ENCODE measurements at regions not wholly inside any gene's neighbourhood (a gene's known extent, or its start where the extent isn't known, plus 50 kb on each side); places are given as distances from the start of the nearest gene placed in this dataset.
"Not testable (repeated sequence)": the region's sequence is repeated elsewhere in the genome, so short reads cannot be mapped to it uniquely, and the experiment has no call there.

DNA sequence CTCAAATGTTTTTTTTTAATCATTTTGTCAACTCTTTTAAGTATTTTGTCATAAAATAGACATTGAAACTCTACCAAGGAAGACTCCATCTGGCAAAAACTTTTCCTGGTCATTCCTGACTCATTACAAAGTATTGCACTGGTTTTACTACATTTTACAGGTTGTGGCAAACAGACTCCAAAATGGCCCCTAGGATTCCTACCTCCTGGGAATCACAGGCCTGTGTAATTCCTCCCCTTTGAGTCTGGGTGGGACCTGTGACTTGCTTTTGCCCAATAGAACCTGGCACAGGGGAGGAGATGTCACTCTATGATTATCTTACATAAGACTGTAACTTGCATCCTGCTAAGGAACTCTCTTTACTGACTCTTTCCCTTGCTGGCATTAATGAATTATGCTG lies 123.6 kb upstream of the KCNJ6 start:
- no peak for FAIRE-seq
- no peak for DNase-seq (ENCODE audit: low spot score)

DNA sequence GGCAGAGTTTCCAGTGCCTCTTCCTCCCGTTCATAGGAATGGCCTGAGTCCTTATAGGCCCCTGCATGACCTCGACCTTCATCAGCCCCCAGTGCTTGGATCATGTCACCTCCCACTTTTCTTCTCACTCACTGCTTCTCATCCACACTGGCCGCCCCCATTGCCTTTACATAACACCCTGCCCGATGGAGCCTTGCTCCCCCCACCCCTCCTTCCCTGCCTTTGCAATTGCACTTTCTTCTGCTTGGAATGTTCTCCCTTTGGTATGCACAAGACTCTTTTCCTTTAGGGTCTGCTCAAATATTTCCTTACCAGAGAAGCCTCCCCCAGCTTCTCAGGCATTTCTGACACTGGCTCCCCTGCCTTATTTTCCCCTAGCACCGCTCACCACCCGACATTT lies 125.2 kb upstream of the KCNJ6 start:
- FAIRE-seq (no peak), DNase-seq (ENCODE audit: low spot score) (no peak)

DNA sequence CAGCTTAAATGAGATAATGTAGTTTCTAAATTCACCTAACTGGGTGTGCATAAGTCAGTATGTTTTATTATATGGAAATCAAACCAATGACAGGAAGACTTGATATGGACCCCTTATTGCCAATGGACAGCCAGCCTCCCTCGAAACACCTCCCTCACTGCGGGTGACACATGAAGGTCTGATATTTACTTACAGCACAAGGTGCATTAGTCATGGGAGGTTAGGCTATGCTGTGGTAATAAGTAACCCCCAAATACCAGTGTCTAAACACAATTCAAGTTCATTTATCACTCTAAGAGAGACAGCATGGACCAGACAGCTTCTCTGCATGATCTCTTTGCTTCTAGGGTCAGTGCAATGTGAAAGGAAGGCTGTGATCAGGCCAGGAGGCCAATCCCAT lies 126.0 kb upstream of the KCNJ6 start:
- DNase-seq (ENCODE audit: low spot score) (no peak), FAIRE-seq (no peak)

DNA sequence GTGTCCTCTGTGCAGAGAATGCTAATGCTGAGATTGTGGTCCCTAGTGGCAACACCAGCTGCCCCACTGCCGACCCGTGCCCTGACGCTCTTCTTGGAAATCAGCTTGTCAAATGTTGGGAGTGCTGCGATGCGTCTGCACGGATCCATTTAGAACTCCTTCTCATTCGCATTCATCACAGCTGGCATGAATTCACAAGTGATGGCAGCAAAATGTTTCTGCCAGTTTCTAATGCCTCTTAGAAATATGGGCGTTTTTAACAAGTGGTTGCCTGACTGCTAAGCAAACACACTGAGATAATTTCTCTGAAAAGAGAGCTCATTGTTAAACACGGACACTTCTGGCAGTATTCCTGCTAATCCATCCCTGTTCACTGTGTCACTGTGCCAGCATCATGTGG lies 131.9 kb upstream of the KCNJ6 start:
- no peak for DNase-seq (ENCODE audit: low spot score)
- FAIRE-seq, result no peak

DNA sequence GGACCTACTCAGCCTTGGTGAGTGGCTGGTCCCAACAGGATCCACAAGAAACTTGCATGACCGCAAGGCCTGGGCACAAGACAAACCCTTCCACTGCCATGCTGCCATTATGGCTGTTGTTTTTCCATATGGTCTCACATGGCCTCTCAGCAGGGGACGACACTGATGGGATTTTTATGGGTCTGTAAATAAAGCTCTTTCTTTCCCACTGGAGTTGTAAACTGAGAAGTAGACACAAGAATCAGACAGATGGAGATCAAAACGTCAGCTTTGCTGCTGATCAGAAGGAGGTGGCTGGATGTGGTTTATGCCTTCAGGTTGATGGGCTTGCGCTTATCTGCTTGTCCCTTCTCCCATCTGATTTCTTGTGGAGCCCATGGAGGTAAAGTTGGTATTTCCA lies 138.1 kb upstream of the KCNJ6 start:
- no peak for DNase-seq (ENCODE audit: low spot score)
- no peak for FAIRE-seq

DNA sequence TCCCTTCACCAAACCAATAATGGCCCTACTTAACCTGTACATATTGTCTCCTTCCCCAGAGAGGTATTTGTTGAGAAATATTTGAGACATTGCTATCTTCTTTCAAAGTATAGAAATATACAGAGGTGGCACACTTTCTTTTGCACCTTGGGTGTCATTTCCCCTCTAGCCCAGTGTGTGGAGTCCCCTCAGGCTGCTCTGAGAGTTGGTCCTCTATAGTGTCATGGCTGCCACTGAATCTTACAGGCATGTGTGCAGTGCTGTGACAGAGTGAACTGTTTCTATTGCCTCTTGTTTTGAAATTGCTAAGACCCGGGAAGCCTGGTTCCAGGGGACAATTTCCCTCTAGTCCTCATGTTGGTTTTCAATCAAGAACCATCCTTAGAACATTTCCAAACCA lies 140.2 kb upstream of the KCNJ6 start:
- FAIRE-seq, result no peak
- DNase-seq (ENCODE audit: low spot score), result no peak

DNA sequence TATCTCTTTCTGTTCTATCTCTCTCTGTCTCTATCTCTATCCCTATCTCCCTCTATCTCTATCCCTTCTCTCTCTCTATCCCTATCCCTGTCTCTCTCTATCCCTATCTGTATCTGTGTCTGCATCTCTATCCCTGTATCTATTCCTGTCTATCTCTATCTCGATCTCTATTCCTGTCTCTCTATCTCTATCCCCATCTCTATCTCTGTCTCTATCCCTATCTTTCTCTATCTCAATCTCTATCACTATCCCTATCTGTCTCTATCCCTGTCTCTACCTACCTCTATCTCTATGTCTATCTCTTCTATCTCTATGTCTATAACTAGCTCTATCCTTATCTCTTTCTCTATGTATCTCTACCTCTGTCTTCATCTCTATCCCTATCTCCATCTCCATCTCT lies 141.4 kb upstream of the KCNJ6 start:
- no peak for FAIRE-seq

DNA sequence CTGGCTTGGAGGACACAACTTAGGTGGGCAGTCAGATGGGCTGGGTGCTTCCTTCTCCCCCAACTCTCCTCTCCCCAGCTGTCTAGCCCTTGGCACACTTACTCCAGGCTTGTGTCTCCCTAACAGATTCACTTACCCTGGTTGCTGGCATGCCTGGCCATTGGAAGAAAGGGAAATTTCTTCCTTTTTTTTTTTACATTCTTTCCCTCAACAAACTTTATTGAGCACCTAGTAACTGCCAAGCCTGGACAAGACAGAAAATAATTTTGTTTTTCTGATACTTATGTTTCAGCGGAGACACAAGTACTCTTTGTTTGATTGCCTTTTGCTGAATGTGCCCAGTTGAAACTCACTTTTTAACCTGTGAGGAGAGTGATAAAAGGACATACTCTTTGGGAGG lies 144.3 kb upstream of the KCNJ6 start:
- FAIRE-seq, result no peak
- DNase-seq (ENCODE audit: low spot score), result no peak

More for the DNA sequence above, 141.4 kb upstream of the KCNJ6 start:
- DNase-seq (ENCODE audit: low spot score), result no peak

DNA sequence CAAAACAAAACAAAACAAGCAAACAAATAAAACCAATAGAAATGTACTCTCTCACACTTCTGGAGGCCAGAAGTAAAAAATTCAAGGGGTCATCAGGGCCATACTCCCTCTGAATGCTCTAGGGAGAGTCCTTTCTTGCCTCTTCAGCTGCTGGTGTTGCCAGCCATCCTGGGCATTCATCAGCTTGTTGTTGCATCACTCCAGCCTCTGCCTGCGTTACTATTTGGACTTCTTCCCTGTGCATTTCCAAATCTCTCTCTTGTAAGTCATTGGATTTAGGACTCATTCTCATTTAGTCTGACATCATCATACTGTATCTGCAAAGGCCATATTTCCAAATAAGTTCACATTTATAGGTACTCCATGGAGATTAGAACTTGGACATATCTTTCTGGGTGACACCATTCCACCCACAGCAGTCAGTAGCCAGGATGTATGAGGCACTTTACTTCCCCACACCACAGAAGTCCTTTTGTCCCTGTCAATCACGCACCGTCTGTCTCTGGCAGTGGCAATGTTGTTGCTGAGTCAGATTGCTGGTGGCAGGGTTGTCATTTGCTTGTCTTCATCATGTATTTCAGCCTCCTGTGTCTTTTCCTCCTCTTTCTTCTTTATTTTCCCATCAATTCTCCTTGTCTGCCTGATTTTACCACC lies 151.0 kb upstream of the KCNJ6 start:
- DNase-seq (ENCODE audit: low spot score) (no peak), FAIRE-seq (no peak)

DNA sequence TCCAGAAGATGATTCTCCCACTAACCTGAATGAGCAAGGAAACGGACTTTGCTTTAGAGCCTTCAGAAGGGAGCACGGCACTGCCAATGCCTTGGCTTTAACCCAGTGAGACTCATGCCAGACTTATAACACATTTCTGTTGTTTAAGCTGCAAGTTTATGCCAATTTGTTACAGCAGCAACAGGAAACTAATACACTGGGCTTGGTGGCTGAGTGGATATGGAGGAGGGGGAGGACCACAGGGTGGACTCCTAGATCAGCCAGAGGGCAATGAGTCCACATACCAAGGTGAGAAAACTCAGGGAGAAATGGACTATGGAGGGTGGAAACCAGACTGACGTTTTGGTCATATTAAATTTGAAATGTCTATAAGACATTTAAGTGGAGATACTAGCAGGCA lies 156.2 kb upstream of the KCNJ6 start:
- DNase-seq (ENCODE audit: low spot score), result no peak
- FAIRE-seq, result no peak

DNA sequence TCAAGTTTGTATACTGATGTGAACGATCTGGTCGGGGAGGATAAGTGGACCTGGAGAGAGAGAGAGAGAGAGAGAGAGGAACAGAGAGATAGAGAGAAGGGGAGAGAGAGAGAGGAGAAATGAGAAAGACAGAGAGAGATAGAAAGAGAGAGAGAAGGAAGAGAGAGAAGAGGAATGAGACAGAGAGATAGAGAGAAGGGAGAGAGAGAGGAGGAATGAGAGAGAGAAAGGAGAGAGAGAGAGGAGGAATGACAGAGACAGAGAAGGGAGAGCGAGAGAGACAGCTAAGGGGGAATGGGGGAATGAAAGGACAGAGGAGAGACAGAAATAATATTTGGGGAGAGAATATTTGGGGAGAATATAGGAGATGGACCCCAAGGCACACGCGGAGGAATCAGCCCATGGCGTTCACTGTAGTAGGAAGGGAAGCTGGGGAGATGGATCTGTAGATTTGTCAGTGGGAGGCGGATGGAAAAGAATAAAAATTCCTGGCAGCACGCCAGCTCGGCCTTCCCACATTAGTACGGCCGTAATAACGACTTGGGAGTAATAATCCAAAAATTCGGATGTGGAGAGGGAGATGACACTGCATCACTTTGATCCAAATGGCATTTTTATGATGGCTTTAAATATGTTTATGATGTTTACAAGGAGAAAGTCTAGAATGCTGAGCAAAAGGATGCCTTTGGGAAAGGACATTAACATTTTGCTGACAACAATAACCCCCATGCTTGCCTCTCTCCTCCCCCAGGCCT lies 159.8 kb upstream of the KCNJ6 start:
- no peak for FAIRE-seq
- DNase-seq (ENCODE audit: low spot score), result no peak

DNA sequence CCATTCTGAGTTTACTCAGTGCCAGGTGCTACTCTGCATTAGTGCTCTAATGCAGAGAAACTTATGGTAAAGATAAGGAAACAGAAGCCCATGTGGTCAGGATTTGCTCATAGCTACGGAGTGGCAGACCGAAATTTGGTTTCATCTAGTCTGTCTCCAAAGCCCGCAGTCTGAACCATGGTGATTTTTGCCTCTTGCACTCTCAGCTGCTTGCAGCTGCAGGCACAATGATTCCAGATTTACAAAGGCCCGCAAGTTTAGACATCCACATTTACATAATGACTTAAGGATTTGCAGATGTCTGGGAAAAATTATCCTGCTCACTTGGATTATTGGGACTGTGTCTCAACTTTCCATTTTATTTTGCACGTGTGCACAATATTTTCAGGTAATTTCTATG lies 161.3 kb upstream of the KCNJ6 start:
- DNase-seq (ENCODE audit: low spot score) (no peak), FAIRE-seq (no peak)

DNA sequence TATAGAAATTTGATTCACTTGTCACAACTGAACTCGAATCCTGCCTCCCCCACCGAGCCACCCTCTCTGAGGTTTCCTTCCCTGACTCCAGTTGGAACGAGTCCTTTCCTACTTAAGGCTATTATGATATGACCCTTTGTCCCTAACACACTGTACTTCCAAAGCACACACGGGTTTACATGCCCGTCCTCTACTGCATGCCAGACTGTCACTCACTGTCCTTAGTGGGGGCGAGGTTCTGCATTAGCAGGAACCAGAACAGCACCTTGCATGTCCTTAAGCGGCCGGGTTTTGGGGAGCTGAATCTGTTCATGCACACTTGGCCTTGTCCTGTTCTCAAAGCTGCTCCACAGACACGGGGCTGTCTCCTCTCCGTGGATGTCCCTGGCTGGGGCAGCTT lies 164.6 kb upstream of the KCNJ6 start:
- no peak for DNase-seq (ENCODE audit: low spot score)
- no peak for FAIRE-seq

DNA sequence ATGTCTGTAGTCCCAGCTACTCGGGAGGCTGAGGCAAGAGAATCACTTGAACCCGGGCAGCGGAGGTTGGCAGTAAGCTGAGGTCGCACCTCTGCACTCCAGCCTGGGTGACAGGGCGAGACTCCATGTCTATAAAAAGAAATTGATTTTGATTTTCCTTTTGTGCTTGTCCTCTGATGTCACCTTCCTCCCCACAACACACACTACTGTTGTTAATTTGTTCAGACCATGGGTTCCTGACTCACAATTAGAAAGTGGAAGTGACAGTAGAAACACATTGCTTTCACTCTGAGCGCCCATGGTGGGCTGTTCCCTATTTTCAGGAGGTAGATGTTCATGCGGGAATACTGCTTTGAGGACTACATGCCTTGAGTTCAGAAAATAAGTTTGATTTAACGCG lies 165.5 kb upstream of the KCNJ6 start:
- no peak for FAIRE-seq
- no peak for DNase-seq (ENCODE audit: low spot score)

DNA sequence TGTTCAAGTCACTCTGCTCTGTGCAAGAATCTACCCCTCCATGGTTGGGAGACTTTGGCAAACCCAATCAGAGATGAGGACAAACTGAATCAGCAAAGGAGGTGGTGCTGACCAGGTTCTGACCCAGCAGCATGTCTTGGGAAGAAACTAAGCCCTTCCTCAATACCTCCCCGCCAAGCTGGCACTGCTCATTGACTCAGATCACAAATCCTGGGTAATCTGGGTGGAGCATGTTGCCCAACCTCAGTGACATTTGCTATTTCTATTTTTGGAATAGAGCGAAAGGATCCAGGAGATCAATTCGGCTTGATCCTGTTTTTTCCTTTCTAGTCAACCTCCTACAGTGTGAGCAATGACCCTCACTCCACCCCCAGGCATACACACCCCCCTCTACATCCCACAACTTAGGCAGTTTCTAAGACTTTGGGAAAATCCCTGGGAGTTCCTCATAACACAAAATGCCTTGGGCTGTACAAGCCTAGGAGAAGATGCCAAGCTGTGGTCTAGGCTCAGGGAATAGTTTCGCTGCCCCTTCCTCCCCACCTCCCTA lies 166.8 kb upstream of the KCNJ6 start:
- DNase-seq (ENCODE audit: low spot score) (no peak), FAIRE-seq (no peak)

DNA sequence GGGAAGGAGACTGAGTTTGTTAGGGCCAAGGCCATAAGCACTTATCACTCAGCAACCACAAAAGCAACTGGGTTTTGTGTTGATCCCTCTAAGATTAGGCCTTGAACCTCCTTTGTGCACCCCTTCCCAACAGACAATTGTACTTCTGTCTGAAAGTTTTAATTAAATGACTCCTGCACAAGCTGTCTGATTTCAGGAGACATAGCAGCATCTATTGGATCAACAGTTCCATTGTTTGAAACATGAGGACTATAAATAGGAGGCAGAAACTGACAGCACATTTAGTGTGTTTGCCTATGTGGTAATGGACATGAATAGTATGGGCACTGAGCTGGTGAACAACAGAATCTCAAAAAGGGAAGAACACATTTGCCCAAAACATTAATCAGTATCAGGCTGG lies 167.3 kb upstream of the KCNJ6 start:
- FAIRE-seq (no peak), DNase-seq (ENCODE audit: low spot score) (no peak)

DNA sequence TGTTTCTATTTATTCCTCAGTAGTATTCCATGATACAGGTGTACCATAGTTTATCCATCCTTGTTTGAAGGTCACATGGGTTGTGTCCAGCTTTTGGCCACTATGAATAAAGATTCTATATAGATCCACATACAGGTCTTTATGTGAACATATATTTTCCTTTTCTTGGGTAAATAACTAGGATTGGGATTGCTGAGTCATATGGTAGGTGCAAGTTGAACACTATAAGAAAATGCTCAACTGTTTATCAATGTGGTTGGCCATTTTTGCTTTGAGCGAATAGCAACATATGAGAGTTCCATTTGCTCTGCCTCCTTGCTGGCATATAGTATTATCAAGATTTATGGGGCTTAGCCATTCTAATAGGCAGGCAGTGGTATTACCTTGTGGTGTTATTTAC lies 170.2 kb upstream of the KCNJ15 start:
- no peak for DNase-seq (ENCODE audit: low spot score)
- FAIRE-seq, result no peak

DNA sequence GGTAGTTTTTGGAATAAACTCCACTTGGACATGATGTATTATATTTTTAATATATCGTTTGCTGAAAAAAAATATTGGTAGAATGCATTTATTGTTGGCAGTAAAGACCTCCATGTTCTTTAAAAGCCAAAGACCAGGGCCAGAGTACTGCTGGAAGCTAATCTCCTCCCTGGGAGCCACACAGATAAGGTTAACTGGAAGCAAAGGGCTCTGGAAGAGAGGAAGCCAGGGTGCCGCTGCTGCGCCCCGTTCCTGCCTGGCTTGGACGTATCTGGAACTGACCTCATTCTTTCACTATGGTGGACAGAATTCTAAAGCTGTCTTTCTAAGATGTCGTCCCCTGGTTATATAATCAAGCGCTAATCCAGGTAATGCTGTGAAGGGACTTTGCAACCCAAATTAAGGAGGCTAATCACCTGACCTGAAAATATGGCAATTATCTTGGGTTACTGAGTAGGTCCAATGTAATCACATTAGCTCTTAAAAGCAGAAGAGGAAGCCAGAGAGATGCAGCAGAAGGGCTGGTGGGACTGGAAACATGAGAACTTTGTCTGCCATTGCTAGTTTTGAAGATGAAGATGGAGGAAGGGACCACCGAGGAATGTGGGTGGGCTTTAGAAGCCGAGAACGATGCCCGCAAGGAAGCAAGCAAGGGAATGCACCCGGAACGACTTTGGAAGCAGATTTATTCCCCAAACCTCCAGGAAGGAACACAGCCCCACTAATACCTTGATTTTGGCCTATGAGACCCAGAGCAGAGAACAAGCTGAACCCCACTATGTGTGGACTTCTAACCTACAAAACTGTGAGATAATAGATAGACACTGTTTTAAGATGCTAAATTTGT lies 167.7 kb upstream of the KCNJ15 start:
- FAIRE-seq (no peak), DNase-seq (ENCODE audit: low spot score) (no peak)

DNA sequence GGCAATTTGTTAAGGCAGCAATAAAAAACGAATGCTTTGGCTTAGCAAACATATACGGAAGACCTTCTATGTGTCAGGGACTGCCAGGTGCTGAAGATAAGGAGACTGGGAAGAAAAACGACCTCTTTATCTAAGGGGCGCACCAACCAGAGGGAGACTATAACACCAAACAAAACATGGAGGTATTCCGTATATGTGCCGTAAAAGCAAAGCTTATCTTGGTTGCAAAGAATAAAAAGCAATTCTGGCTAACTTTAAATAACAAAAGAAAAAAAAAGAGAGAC lies 167.1 kb upstream of the KCNJ15 start:
- no peak for FAIRE-seq

DNA sequence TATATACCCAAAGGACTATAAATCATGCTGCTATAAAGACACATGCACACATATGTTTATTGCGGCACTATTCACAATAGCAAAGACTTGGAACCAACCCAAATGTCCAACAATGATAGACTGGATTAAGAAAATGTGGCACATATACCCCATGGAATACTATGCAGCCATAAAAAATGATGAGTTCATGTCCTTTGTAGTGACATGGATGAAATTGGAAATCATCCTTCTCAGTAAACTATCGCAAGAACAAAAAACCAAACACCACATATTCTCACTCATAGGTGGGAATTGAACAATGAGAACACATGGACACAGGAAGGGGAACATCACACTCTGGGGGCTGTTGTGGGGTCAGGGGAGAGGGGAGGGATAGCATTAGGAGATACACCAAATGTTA lies 165.7 kb upstream of the KCNJ15 start:
- DNase-seq (ENCODE audit: low spot score); FAIRE-seq: not testable (repeated sequence)

More for the DNA sequence above, 167.1 kb upstream of the KCNJ15 start:
- DNase-seq (ENCODE audit: low spot score), result no peak

DNA sequence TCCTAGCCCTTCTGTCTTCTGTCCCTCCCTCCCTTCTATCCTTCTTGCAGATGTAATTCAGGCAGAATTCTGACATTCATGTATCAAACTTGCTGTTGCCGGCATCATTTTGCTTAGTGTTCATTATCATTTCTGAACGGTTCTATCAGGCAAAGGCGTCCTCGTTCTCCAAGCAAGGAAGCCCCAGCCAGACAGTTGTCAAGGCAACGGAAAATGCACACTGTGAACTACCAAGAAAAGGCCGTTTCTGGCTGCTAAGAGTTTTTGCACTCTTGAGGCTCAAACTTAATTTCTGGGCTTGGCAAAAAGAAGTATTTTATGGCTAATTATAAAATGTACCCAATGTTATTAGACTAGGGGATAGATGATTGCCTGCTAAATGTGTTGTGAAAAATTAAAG lies 164.7 kb upstream of the KCNJ15 start:
- FAIRE-seq (no peak), DNase-seq (ENCODE audit: low spot score) (no peak)

DNA sequence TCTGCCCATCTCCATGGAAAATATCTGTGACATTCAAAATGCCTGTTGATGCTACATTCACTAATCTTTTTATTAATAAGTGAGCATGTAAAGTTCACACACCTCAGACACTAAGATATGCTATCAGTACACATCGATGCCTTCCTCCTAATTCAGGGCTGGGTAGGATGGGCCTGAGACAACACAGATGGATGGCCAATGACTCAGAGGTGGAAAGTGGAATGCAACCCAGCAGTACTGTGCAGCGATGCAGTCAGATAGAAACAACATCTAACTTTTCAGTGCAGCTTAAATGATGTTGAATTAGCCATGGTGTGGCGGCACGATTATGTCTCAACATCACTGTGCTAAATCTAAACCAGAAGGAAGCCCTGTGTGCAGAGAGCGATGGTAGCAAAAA lies 161.6 kb upstream of the KCNJ15 start:
- FAIRE-seq (no peak), DNase-seq (ENCODE audit: low spot score) (no peak)

Data from urothelium cell line (cell line).